RWPE2 (cell line): ENCODE measurements at regions not wholly inside any gene's neighbourhood (a gene's known extent, or its start where the extent isn't known, plus 50 kb on each side); places are given as distances from the start of the nearest gene placed in this dataset.

Experiments used
- ATAC-seq: fragments of 200-7000 bp; cut with Tn5 transposase; 3 replicates; pipeline ENCODE4 v1.9.1; 2021; ENCODE audit warnings: low read depth
- DNase-seq: peaks from one replicate; pipeline ENCODE4 v3.0.0-alpha.2; 2020; ENCODE audit warnings: low spot score
- H3K27ac ChIP-seq: fragments of 450-650 bp; 2 replicates; pipeline ENCODE4 v1.5.1; 2017; ENCODE audit warnings: mild to moderate bottlenecking; ENCODE audit not compliant: poor library complexity, severe bottlenecking
- H3K27me3 ChIP-seq: fragments of 250-450 bp; sonication (Bioruptor Pico); 2 replicates; pipeline ENCODE4 v1.5.1; 2021; ENCODE audit warnings: mild to moderate bottlenecking, moderate library complexity; ENCODE audit not compliant: insufficient read depth, poor library complexity, severe bottlenecking
- H3K36me3 ChIP-seq: fragments of 250-450 bp; sonication (Bioruptor Pico); 2 replicates; pipeline ENCODE4 v1.5.1; 2020; ENCODE audit warnings: low read depth, mild to moderate bottlenecking, moderate library complexity
- H3K4me1 ChIP-seq: fragments of 250-450 bp; sonication (Bioruptor Pico); 2 replicates; pipeline ENCODE4 v1.5.1; 2021; ENCODE audit warnings: mild to moderate bottlenecking, moderate library complexity; ENCODE audit not compliant: insufficient read depth, poor library complexity, severe bottlenecking
- H3K4me3 ChIP-seq: fragments of 250-450 bp; sonication (Bioruptor Pico); 2 replicates; pipeline ENCODE4 v1.5.1; 2021; ENCODE audit warnings: mild to moderate bottlenecking, moderate library complexity; ENCODE audit not compliant: severe bottlenecking
- H3K9me3 ChIP-seq: fragments of 250-450 bp; sonication (Bioruptor Pico); 2 replicates; pipeline ENCODE4 v1.5.1; 2021; ENCODE audit warnings: mild to moderate bottlenecking, moderate library complexity; ENCODE audit not compliant: severe bottlenecking
- CTCF ChIP-seq: fragments of 450-650 bp; IDR thresholded peaks from one replicate; pipeline ENCODE4 v1.5.1; 2017; ENCODE audit warnings: mild to moderate bottlenecking, moderate library complexity; ENCODE audit not compliant: poor library complexity, severe bottlenecking

- Histone ChIP-seq H3K36me3 (no peaks in the 10 kb centered on the region), H3K27me3 (no peaks in the 10 kb centered on the region), H3K9me3 (no peaks in the 10 kb centered on the region), H3K27ac (no peak overlapping the region), H3K4me3 (no peak overlapping the region), H3K4me1 (no peaks in the 10 kb centered on the region)
- ATAC-seq (no peak), DNase-seq (no peak)
- TF ChIP-seq CTCF, result no peak
These were observed 522.5 kb downstream of the EPM2A start for GRCh38 chr6:145212813-145213212.

- H3K27ac ChIP-seq, result no peak overlapping the region
- ATAC-seq, result no peak
- no peak overlapping the region for H3K4me3 ChIP-seq
- no peaks in the 10 kb centered on the region for H3K36me3 ChIP-seq
- TF ChIP-seq CTCF, result no peak
- H3K9me3 ChIP-seq, result no peaks in the 10 kb centered on the region
- DNase-seq, result no peak
- no peaks in the 10 kb centered on the region for H3K27me3 ChIP-seq
- no peaks in the 10 kb centered on the region for H3K4me1 ChIP-seq
These were observed 521.7 kb downstream of the EPM2A start for GRCh38 chr6:145213614-145214013.

- no peaks in the 10 kb centered on the region for H3K36me3 ChIP-seq
- TF ChIP-seq CTCF, result peak; percentile 87
- H3K27ac ChIP-seq, result no peak overlapping the region
- no peaks in the 10 kb centered on the region for H3K9me3 ChIP-seq
- H3K27me3 ChIP-seq, result no peaks in the 10 kb centered on the region
- no peak for DNase-seq
- no peak for ATAC-seq
- no peak overlapping the region for H3K4me3 ChIP-seq
- H3K4me1 ChIP-seq, result no peaks in the 10 kb centered on the region
These were observed 520.8 kb downstream of the EPM2A start for GRCh38 chr6:145214570-145214969.

GRCh38 chr6:145224450-145224849, 510.9 kb downstream of the EPM2A start:
- Histone ChIP-seq H3K36me3 (no peaks in the 10 kb centered on the region), H3K4me3 (no peak overlapping the region), H3K9me3 (no peaks in the 10 kb centered on the region), H3K27ac (no peak overlapping the region), H3K27me3 (no peaks in the 10 kb centered on the region), H3K4me1 (no peaks in the 10 kb centered on the region)
- no peak for ATAC-seq
- TF ChIP-seq CTCF, result no peak
- DNase-seq, result no peak

- H3K36me3 ChIP-seq, result no peaks in the 10 kb centered on the region
- DNase-seq, result no peak
- no peak overlapping the region for H3K27ac ChIP-seq
- H3K27me3 ChIP-seq, result no peaks in the 10 kb centered on the region
- ATAC-seq, result no peak
- no peaks in the 10 kb centered on the region for H3K9me3 ChIP-seq
- no peak for TF ChIP-seq CTCF
- H3K4me1 ChIP-seq, result no peaks in the 10 kb centered on the region
- H3K4me3 ChIP-seq, result no peak overlapping the region
These were observed 509.8 kb downstream of the EPM2A start for GRCh38 chr6:145225500-145225899.
